ENCODE measurements at regions not wholly inside any gene's neighbourhood (a gene's known extent, or its start where the extent isn't known, plus 50 kb on each side); places are given as distances from the start of the nearest gene placed in this dataset.

- DNase-seq: no peak
Measured at GRCh38 chr7:17485904-17486303, 187.5 kb downstream of the AHR start.

GRCh38 chr7:17486835-17487234 lies 188.4 kb downstream of the AHR start:
- DNase-seq: no peak

- DNase-seq: no peak
Measured at GRCh38 chr7:17487343-17487742, 188.9 kb downstream of the AHR start.

- peak; percentile 35 for DNase-seq
Measured at GRCh38 chr7:17488829-17489228, 190.4 kb downstream of the AHR start.

- DNase-seq: no peak
Measured at GRCh38 chr7:17489961-17490360, 191.5 kb downstream of the AHR start.

GRCh38 chr7:17490825-17491224 lies 192.4 kb downstream of the AHR start:
- DNase-seq: no peak

- peak; percentile 8 for DNase-seq
Measured at GRCh38 chr7:17492437-17492836, 194.0 kb downstream of the AHR start.

- no peak for DNase-seq
Measured at GRCh38 chr7:17493446-17493845, 195.0 kb downstream of the AHR start.

- DNase-seq: no peak
Measured at GRCh38 chr7:17495655-17496394, 197.4 kb downstream of the AHR start.

- peak; percentile 13 for DNase-seq
Measured at GRCh38 chr7:17497136-17497535, 198.7 kb downstream of the AHR start.

GRCh38 chr7:17497549-17498167 lies 199.2 kb downstream of the AHR start:
- DNase-seq: no peak

- no peak for DNase-seq
Measured at GRCh38 chr7:17498230-17498629, 199.8 kb downstream of the AHR start.

- no peak for DNase-seq
Measured at GRCh38 chr7:17500736-17501135, 202.3 kb downstream of the AHR start.

GRCh38 chr7:17501441-17502212 lies 203.2 kb downstream of the AHR start:
- DNase-seq: no peak

- no peak for DNase-seq
Measured at GRCh38 chr7:17502213-17503060, 204.0 kb downstream of the AHR start.

- DNase-seq: peak; percentile 84
Measured at GRCh38 chr7:17506095-17506494, 207.6 kb downstream of the AHR start.

- DNase-seq: no peak
Measured at GRCh38 chr7:17506596-17506995, 208.1 kb downstream of the AHR start.

- DNase-seq: no peak
Measured at GRCh38 chr7:17507717-17508116, 209.3 kb downstream of the AHR start.

GRCh38 chr7:17512181-17512675 lies 213.8 kb downstream of the AHR start:
- DNase-seq: peak; percentile 69

- no peak for DNase-seq
Measured at GRCh38 chr7:17516771-17517170, 218.3 kb downstream of the AHR start.

GRCh38 chr7:17520941-17521340 lies 222.5 kb downstream of the AHR start:
- DNase-seq: no peak

GRCh38 chr7:17521437-17521836 lies 223.0 kb downstream of the AHR start:
- DNase-seq: no peak
